ENCODE measurements at regions not wholly inside any gene's neighbourhood (a gene's known extent, or its start where the extent isn't known, plus 50 kb on each side); places are given as distances from the start of the nearest gene placed in this dataset.

DNA sequence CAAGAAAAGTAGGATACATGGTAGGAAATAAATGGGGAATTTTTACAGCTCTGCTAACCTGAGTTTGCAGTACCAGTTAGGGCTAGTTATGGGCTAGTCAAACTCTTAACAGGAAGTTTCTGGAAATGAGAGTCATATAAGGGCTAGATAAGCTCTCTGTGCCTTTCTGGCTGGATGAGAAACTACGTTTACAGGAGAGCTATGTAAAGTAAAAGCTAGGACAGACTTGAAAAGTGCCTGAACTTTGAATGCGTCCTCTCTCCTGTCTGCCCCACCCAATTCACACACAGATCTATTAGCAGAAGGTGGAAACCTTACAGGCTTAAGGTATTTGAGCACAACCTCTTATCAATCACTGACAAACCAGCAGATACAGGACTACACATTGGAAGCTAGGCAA lies 167.1 kb downstream of the SNX19 start:
- no peak for DNase-seq

DNA sequence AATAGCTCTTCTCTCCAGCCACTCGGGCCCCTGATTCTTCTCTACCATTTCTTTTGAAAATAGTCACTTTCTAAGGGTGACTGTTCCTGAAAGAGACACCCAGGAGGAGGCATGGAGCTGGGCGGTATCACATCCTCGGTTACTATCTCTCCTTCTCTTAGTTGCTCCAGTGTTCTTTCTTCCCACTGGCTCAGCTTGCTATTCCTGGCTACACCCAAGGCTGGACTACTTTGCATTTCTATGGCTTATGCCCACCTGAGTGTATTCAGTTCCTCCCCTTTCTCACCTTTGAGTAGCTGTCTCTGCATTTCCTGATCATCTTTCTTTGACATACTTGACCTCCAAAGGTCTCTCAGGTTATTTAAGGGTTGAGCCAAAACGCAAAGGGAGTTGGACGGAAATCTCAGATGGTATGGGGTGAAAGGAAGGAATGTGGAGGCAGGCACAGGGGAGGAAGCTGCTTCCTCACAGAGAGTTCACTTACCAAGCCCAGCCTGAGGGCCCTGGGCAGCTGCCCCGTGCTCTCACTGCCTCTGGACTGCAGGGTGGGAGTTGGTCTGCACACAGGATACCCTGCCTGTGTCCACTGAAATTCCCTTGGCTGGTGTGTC lies 155.7 kb downstream of the SNX19 start:
- DNase-seq, result no peak

DNA sequence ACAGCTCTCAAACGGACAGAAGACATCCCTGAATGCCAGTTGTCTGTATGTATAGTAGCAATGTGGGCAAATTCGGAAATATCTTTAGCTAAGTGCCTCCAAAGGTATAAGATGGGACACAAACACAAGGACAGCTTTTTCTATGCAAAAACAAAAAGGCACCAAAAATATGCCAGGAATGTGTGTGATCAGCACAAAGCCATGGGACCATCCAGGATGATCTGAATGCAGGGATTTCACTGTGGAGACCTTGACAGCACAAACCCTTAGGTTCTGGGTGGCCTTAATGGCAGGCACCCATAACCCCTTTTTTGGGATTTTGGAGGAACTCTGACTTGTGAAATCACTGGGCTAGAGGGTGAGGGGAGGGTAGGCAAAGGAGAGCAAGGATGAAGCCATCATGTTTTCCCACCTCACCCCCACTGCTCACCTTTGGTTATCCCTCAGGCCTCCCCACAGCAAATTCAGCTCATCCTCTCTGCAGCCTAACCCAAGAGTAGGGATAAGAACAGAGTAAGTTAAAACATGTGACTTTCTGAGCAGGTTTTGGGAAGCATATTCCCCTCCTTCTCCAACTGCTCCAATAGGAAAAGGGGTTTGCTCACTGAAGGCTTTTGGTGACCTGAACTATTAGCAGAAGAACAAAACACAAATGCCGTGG lies 154.6 kb downstream of the SNX19 start:
- DNase-seq, result no peak

DNA sequence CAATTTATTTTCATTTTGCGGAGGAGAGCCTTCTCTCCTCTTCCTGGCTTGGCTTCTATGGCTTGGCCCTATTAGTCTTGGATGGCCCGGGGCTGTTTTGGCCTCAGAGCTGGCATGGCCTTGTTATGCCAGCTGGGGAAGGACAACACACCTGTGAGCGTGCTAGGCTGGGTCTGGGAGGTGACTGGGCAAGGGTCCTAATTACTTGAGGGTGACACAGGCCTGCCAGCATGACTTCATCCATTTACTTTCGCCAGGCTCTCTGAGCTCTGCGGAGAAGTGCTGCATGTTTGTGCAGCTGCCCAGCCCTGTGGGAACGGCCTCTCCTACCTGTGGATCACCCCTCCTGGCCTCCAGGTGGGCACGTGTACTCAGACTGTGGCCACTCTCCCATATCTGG lies 153.6 kb downstream of the SNX19 start:
- no peak for DNase-seq

DNA sequence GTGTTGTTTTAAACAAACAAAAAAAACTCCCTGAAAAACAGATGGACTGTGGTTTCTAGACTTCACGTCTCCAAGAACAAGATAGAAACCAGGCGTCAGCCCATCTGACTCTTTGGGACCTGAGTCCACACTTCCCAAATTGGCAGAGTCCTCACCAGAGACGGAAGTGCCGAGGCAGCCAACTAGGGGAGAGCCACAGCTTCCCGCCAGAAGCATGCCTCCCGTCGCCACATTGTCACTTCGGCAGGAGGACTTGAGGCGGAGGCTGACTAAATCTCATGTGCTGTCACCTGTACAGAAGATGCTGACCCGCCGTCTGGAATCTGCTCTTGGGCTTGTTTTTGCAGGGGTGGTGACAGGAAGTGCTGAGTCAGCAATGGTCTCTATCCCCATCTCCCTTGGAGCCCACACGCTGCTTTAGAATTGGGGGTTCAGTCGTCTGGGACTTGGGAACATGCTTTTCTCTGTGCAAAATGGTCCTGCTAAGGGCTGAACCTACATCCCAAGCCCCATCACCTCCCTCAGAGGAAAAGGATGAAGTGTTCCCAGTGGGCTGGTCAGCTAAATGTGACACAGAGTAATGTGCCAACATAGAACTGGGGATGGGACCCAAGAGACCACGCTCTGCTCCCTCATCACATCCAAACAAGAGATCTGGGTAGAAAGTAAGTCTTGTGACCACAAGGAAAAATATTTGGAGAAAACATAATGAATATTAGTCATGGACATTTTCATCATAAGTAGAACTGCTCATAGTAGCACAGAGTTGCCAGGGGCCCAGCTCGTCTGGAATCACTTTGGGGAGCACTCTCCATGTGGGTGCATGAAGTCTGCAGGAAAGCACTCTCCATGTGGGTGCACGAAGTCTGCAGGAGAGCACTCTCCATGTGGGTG lies 152.9 kb downstream of the SNX19 start:
- no peak for DNase-seq

DNA sequence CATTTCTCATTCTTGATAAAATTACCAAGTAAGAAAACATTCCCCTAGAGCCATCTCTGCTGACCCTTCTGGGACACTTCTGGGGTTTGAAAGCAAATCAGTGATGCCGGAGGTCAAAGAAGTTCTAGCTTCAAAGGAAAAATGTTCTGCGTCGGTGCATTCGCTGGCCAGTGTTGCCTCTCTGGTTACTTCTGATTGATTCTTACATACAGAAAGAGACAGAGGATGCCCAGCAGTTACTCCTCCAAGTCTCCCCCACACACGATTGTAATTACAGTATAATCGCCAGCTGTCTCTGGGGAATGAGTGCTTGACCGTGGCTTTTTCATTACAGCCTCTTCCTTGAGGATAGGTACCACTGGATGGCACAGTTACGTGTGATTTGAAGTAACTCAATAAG lies 150.9 kb downstream of the SNX19 start:
- no peak for DNase-seq

- DNase-seq, result no peak
Measured at GRCh38 chr11:130765951-130766649, 150.2 kb downstream of the SNX19 start.

DNA sequence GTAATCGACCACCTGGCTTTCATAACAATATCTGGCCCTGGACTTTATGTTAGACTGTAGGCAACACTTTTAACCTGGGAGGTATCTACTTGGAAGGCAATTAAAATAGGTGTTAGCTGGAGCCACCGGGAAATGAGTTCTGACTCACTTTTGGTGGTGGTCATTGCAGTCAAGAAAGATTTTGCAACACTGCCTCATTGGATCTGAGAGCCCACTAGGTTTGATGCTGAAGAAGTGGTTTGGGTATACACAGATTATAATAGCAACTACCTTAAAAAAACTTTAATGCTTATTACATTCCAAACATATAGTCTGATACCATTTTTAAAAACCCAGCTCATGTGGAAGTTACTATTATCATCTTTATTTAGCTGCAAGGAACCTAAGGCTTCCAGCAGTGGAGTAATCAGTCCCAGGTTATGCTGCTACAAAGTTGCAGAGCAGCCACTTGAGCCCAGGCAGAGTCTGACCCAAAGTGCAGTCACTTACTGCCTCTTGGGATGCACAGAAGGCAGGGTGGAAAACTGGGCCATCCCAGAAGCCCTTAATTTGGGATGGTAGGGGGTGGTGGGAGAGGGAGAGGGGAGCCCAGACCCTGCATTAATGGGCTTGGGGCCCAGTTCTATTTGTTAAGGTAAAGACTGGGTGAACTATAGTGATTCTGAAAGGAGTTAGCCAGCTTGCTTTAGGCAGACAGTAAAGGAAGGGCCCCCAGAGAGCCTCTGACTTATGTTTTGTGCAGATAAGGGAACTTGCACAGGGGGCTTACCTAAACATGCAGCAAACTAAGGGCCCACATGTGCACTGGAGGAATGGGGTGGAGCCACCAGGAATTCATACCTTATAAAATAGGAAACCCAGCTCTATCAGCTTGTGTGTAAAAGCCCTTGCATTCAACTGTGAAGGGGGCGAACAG lies 149.4 kb downstream of the SNX19 start:
- DNase-seq, result no peak

GRCh38 chr11:130769782-130770535 lies 146.3 kb downstream of the SNX19 start:
- no peak for DNase-seq

DNA sequence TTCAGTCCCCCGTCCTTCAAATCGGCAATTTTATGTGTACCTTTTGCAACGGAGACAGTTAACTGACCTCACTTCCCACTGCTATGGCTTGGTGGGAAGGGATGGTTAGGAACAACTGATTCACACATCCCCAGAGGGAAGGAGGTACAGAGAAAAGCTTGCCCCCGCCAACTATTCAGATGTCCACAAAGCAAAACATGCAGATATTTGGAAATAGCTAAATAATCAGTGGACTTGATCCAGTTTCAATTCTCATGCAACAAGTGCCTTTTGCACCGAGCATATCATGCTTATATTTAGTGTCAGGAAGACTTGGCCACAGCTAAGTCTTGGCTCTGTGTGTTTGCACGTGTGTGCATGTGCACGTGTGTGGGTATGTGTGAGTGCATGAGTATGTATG lies 144.6 kb downstream of the SNX19 start:
- DNase-seq, result no peak

- no peak for DNase-seq
Measured at GRCh38 chr11:130772266-130773227, 143.7 kb downstream of the SNX19 start.

DNA sequence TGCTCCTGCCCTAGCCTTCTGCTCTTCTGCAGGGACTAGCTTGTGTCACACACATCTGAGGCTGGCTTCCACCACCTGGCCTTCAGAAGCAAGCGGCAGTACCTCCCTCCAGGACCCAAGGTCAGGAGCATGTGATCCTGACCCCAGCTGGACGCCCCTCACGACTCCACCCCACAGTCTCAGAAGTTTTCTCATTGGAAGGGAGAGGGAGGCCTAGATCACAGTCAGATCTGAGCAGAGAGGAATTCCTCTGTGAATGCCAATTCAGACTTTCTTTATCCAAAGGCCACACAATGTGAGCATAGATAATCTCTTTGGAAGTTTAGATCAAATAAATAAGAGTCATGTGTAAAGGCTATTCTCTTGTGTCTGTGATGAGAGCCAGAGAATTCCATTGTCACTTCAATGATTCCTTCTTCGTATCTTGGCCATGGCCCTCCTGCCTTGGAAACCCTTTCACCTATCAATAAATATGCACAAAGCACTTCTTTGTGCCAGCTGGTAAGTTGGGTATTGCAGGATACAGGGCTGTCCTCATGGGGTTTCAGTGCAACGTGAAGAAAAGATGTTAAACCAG lies 142.9 kb downstream of the SNX19 start:
- DNase-seq, result no peak

DNA sequence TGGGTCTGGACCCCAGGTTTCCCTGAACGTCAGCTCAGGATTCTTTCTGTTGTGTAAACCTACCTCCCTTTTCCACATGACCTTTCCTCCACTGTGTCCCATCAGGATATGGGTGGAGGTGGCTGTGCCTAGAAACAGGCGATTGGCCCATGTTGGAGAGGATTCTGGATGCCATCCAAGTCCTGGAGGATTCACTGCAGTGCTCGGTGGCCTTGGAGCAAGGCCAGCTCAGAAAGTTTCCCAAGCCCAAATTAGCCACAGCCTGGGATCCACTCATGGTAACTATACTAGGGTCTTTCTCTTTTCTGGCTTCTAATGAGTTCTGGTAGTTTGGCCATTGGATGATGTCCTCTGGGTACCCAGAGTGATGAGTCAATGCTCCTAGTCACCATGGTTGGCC lies 141.6 kb downstream of the SNX19 start:
- DNase-seq, result no peak

GRCh38 chr11:130775306-130776060 lies 140.8 kb downstream of the SNX19 start:
- no peak for DNase-seq

DNA sequence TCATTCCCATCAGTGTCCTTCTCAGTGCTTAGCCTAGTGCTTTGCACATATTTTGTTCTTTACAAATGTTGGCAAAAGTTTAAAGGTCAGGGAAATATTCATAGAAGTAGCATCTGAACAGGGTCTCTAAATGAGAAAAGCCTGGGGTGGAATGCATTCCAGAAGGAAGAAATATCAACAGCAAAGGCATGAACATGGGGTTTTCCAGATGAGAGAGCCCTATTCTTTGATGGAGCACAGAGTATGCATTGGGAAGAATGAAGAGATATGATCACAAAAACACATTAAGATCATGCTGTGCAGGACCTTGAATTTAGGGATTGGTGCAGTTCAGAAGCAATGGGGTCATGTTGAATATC lies 140.2 kb downstream of the SNX19 start:
- DNase-seq, result no peak

- DNase-seq, result no peak
Measured at GRCh38 chr11:130778026-130778425, 138.3 kb downstream of the SNX19 start.

- no peak for DNase-seq
Measured at GRCh38 chr11:130778705-130779104, 137.6 kb downstream of the SNX19 start.

DNA sequence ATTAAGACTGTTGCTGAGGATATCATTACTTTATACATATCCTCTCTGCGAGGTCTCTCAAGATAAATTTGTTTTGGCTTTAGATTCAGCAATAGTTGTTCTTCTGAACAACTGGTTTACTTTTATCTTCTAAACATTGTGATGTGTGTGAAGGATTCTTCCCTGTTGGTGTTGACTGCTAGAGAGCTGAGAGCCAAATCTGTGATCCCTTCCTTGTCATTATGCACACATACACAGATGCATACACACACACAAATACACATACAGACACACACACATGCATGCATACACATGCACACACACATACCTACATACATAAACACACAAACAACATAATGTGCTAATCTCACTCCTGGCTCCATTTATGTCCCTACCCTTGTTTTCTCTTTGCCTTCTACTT lies 137.0 kb downstream of the SNX19 start:
- no peak for DNase-seq

- no peak for DNase-seq
Measured at GRCh38 chr11:130779943-130780342, 136.3 kb downstream of the SNX19 start.

Data from NCI-H2171 (cell line).